Activated effector memory CD4-positive, alpha-beta T cell treated with Interleukin-2 at 50 U/mL for 16 hours (primary cell): ENCODE measurements at regions not wholly inside any gene's neighbourhood (a gene's known extent, or its start where the extent isn't known, plus 50 kb on each side); places are given as distances from the start of the nearest gene placed in this dataset.

Source experiments
- DNase-seq: peaks from one replicate; pipeline ENCODE4 v3.0.0-alpha.2; 2020

GRCh38 chr3:177306252-177306651 is 109.0 kb upstream of the TBL1XR1 start:
- no peak for DNase-seq

GRCh38 chr3:177307391-177307790 is 110.1 kb upstream of the TBL1XR1 start:
- DNase-seq: no peak

- no peak for DNase-seq
These were observed 110.5 kb upstream of the TBL1XR1 start for GRCh38 chr3:177307826-177308225.

- DNase-seq: no peak
These were observed 111.0 kb upstream of the TBL1XR1 start for GRCh38 chr3:177308286-177308685.

GRCh38 chr3:177308911-177309310 is 111.6 kb upstream of the TBL1XR1 start:
- no peak for DNase-seq

- no peak for DNase-seq
These were observed 115.2 kb upstream of the TBL1XR1 start for GRCh38 chr3:177312491-177312890.

- DNase-seq: no peak
These were observed 117.6 kb upstream of the TBL1XR1 start for GRCh38 chr3:177314897-177315296.

GRCh38 chr3:177317247-177317646 is 120.0 kb upstream of the TBL1XR1 start:
- DNase-seq: no peak

GRCh38 chr3:177318559-177318958 is 121.3 kb upstream of the TBL1XR1 start:
- DNase-seq: no peak

- DNase-seq: no peak
These were observed 123.5 kb upstream of the TBL1XR1 start for GRCh38 chr3:177320765-177321247.

- DNase-seq: no peak
These were observed 124.5 kb upstream of the TBL1XR1 start for GRCh38 chr3:177321819-177322218.

- DNase-seq: no peak
These were observed 125.6 kb upstream of the TBL1XR1 start for GRCh38 chr3:177322881-177323280.

GRCh38 chr3:177329854-177330253 is 132.6 kb upstream of the TBL1XR1 start:
- DNase-seq: no peak

- no peak for DNase-seq
These were observed 133.5 kb upstream of the TBL1XR1 start for GRCh38 chr3:177330779-177331178.

GRCh38 chr3:177331203-177331835 is 134.0 kb upstream of the TBL1XR1 start:
- no peak for DNase-seq

GRCh38 chr3:177332955-177333354 is 135.7 kb upstream of the TBL1XR1 start:
- DNase-seq: no peak

GRCh38 chr3:177333533-177334520 is 136.5 kb upstream of the TBL1XR1 start:
- DNase-seq: no peak

GRCh38 chr3:177334803-177335202 is 137.5 kb upstream of the TBL1XR1 start:
- DNase-seq: no peak

- no peak for DNase-seq
These were observed 138.4 kb upstream of the TBL1XR1 start for GRCh38 chr3:177335728-177336127.

- no peak for DNase-seq
These were observed 139.7 kb upstream of the TBL1XR1 start for GRCh38 chr3:177336873-177337450.

GRCh38 chr3:177337541-177338331 is 140.5 kb upstream of the TBL1XR1 start:
- DNase-seq: no peak

- DNase-seq: no peak
These were observed 141.5 kb upstream of the TBL1XR1 start for GRCh38 chr3:177338697-177339219.
